Stimulated activated CD4-positive, alpha-beta T cell treated with anti-CD3 and anti-CD28 coated beads, TNF-alpha, amount 100 ng/mL, for 24 hours (primary cell): ENCODE measurements at regions not wholly inside any gene's neighbourhood (a gene's known extent, or its start where the extent isn't known, plus 50 kb on each side); places are given as distances from the start of the nearest gene placed in this dataset.
"Not testable (repeated sequence)": the region's sequence is repeated elsewhere in the genome, so short reads cannot be mapped to it uniquely, and the experiment has no call there.

Experiments used
- DNase-seq, 3 experiments: peaks; one replicate each; pipeline ENCODE4 v3.0.0-alpha.2; 2020; ENCODE audit warnings: low read depth in 3 of 3

DNA sequence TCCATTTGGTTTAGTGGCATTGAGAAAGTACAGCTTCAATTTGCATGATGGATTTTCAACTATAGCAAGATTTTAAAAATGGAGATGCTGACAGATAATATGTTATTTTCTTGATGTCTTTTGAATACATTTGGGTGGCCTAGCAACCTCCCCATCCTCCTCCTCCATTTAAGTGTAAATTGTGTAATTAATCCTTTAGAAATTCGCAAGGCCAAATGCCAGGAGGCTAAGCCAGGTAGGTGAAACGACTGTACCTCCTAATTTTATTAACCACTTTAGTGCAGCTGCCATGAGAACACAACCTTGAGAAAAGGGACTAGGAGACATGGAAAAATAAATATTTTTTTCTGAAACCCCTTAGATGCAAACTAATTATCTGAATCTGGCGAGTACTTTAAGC lies 248.8 kb downstream of the MRPS30 start:
- no peak for DNase-seq

DNA sequence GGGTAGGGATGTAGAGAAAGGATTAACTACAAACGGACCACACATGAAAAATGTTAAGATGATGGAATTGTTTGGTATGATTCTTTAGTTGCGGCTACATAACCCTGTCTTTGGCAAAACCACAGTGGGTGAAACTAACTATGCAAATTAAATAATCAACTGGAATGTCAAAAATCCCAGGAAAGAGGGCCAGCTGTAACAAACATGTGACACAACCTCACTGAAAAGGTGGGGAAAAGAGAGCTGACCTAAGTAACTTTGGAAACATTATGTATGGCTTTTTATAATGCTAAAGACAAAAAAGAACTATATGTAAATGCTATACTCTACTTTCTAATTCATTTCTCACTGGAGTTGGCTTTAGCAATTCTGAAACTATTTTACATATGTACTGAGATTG lies 252.0 kb downstream of the MRPS30 start:
- no peak for DNase-seq

DNA sequence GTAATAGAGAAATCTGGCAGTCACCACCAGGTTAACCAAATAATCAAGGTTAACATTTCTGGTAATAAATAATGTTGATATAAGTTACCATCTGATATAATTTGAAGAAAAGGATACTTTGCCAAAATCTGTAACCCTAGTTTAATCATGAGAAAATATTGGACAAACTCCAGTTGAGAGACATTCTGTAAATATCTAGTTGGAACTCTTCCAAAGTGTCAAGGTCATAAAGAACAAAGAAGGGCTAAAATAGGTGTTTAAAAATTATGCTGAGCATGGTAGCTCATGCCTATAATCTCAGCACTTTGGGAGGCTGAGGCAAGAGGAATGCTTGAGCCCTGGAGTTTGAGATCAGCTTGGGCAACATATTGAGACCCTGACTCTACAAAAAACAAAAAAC lies 253.3 kb downstream of the MRPS30 start:
- no peak for DNase-seq

DNA sequence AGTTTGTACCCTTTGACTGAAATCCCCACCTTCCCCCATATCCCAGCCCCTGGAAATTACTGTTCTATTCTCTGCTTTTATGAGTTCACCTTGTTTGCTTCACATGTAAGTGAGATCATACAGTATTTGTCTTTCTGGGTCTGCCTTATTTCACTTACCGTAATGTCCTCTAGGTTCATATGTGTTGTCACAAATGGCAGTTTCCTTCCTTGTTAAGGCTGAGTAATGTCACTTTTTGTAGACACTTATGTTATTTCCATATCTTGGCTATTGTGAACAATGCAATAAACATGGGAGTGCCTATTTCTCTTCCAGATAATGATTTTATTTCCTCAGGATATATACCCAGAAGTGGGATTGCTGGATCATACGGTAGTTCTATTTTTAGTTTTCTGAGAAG lies 272.3 kb downstream of the MRPS30 start:
- no peak for DNase-seq

DNA sequence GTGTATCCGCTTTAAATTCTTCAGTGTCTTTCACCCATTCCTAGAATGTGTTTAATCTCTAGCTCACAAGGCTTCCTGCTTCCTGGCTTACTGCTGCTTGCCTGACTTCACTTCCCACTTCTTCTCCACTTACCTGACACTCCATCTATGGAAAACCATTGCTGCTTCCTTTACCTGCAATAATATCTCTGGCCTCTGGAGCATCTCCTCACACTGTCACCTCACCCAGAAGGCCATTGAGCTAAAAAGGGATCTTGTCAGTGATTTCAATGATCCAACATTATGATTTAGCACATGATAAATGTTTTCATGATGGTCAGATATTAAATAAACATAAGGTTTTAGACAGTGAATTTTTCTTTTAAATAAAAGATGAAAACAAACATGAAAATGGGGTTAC lies 281.1 kb downstream of the MRPS30 start:
- no peak for DNase-seq

DNA sequence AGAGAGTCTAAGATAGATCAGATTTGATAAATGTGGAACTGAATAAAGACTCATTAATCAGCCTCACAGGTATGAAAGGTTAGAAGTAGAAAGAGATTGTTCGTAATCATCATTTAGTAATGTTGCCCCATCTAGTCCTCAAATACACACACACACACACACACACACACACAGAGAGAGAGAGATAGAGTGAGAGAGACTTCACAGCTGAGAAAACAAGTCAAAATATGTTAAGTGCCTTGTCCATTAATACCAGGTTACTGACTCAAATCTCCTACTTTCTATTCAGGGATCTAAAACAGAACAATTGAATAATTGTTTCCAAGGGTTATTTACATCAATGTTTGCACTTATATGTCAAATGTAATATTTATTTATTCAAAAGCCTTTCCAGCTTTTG lies 284.6 kb downstream of the MRPS30 start:
- no peak for DNase-seq

DNA sequence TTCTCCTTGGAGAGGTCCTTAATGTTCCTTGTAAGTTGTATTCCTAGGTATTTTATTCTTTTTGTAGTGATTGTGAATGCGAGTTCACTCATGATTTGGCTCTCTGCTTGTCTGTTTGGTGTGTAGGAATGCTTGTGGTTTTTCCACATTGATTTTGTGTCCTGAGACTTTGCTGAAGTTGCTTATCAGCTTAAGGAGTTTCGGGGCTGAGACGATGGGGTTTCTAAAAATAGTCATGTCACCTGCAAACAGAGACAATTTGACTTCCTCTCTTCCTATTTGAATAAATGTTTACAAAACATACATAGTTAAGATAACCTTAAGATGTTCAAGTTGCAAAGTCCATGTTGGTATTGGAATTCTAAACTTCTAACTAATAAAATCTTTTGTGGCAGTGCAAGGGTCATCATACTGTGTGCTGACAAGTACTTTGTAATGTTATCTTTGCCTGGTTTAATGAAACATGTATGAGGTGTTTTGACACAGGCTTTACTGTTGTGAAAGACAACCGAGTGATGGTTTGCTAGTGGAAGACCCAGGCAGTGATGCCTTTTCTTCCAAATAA lies 286.2 kb downstream of the MRPS30 start:
- no peak for DNase-seq

DNA sequence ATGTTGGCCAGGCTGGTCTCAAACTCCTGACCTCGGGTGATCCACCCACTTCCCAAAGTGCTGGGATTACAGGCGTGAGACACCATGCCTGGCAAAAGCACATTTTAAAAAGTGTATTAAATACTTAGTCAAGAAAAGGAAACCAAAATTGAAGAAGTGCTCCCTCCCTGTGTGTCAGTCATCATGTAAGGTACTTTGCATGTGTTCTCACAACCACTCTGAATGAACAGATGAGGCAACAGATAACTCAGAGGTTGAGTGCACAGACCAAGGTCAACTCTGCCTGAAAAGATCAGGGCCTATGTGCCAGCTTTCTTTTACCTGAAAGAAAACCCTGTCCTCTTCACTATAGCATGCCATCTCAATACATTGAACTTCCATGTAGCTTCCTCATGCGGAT lies 289.7 kb downstream of the MRPS30 start:
- DNase-seq: no peak

DNA sequence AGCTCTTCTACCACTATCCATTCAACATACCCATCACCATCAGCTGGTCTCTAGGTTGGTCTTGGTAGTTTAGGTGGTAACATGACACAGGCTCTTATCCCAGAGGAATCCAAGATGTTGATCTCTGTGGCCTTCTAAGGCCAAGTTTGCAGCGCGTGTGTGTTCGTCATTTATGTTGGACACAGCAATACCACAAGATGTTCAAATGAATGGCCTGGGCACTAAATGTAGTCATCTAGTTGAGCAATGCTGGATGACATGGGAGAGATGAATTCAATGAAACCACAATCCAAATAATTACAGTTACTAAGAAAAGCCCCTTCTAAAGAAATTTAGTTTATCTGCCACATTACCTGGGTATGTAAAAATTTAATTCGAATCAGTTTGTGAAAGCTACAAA lies 292.4 kb downstream of the MRPS30 start:
- DNase-seq: no peak

DNA sequence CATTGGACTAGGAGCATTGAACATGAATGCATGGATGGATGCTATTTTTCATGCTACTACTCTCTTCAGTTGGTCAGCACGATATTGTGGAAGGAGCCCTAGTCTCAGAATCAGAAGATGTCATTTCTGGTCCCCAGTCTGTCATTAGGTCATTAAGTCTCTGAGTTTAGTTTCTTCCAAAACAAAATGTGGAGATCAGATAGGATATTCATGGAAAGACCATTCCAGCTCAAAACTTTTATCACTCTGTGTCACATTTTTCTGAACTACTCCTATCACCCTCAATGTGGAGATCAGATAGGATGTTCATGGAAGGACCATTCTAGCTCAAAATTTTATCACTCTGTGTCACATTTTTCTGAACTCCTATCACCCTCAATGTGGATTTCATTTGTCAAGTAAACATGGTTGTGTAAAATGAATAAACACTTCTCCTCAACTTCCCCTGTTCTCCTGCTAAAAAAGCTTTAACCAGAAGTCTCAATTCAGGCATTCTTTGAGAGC lies 296.8 kb downstream of the MRPS30 start:
- DNase-seq: no peak

DNA sequence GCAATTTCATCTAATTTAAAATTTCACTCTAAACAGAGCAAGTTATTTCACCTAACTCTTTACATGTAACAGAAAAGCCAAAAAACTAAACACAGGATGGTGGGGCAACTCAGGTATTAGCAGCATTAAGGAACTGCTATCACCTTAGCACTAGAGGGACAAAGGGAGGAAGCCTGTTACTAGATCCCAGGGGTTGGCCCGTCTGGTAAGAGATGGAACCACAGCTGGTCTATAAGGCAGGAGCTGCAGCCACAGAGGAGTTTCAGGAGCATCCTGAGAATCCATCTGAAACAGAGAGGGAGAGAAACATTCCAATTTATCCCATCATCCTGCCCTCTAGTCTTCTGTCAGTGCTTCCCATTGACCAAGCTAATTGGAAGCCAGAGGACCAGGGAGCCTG lies 300.3 kb downstream of the MRPS30 start:
- no peak for DNase-seq

DNA sequence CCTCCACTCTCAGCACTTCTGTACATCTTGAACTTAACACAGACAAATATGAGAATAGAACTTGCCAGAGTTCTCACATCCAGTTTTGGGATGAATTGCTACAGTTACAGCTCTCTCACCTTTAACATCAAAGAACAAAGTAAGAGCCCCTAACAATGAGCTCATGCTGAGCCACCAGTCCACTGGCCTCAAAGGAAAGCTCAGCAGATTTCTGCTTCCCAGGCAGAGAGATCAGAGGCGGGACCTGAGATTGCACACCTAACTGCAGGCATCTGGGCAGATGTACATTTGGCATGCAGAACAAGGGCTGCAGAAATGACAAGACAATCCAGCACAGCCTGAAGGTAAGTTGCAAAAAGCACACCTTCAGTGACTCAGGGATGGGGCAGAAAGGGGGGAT lies 300.9 kb downstream of the MRPS30 start:
- DNase-seq: no peak

DNA sequence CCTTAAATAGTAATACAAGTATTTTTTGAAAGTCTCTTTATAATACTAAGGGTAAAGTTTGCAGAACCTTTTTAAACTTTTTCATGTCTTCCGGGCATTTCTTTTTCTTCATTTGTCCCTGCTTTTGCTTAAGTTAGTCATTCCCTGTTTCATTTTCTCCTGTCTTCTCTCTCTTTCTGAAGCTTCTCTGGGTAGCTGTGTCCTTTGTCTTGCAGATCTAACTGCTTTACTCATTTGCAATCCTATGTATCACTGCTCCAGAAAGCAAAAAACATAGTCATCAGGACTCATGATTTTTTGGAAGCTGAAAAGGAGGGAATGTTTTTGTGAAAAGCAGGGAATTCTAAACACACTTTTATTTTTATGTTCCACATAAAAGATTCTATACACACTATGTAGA lies 301.7 kb downstream of the MRPS30 start:
- DNase-seq: no peak

DNA sequence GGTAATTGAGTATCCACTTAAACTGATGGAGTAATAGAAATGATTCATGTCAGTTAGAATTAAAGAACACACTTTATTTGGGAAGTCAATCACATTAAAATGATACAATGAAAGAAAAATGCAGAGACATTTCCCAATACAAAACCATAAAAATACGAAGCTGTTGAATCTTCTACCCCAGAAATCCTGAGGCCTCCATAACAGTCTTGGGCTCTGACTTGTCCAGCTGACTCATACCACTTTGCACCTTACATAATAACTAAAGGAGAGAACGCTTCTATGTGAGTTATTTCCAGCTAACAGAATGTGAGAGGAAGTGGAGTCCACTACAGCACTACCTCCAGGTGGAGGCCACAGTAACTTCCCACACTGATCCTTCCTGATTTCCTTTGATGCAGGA lies 305.0 kb downstream of the MRPS30 start:
- no peak for DNase-seq

DNA sequence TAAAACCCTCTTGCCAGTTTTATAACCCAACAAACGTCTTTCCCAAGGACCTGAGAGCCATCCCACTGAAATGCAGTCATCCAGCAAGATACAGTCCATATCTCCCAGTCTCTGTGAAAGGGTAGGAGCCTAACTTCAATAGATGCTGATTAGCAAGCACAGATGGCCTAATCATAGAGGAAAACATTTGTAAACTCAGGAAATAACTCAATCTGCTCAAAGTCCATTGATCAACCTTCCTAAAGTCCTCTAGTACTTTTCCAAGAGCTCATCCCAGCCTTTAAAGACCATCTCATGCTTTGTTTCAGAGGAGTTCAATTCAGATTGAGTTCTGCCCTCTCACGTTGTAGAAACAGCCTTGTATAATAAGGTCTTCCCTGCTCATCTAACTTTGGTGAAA lies 324.2 kb downstream of the MRPS30 start:
- DNase-seq: no peak

DNA sequence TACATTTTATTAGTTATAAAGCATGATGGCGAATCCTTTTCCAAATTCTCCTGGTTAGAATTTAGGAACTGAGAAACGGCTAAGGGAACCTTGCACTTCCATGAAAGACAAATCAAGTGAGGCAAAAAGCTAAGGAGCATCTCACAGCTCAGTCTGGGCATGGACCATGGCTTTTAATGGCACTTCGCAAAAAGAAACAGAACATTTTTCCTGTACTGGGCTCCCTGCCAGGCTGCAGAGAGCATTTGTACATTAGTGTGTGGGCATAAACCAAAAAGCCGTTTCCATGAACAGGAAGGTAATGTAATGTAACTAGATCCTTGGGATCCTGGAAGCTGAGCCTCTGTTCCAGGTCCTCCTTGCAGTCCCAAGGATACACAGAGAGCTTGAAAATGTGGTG lies 354.2 kb downstream of the MRPS30 start:
- DNase-seq: no peak

DNA sequence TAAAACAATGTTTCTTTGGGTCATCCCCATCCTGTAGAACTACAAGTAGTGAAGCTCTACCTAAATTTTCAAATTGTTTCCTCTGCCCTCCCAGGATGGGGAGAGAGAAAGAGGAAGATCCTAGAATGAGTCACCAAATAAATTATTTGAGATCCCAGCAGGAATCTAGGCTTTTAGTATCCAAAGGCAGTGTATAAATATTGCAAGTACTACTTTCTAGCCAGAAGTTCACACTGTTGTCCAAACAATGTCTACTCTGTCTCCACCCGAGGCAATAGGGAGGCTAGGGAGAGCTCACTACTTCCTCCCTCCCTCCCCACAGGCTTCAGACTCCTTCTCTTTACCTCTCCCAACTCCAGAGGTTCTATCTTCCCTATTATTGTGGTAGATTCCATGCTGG lies 362.8 kb downstream of the MRPS30 start:
- no peak for DNase-seq

DNA sequence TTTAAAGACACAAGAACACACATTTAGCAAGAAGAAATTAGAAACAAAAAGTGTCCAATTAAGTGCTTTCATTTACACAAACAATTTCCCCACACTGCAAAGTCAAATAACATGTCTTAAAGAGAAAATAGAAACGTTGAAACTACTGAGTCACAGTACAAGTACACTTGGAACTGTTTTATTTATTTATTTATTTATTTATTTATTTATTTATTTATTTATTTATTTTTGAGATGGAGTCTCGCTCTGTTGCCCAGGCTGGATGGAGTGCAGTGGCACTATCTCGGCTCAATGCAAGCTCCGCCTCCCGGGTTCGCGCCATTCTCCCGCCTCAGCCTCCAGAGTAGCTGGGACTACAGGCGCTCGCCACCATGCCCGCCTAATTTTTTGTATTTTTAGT lies 363.9 kb downstream of the MRPS30 start:
- DNase-seq: not testable (repeated sequence)

DNA sequence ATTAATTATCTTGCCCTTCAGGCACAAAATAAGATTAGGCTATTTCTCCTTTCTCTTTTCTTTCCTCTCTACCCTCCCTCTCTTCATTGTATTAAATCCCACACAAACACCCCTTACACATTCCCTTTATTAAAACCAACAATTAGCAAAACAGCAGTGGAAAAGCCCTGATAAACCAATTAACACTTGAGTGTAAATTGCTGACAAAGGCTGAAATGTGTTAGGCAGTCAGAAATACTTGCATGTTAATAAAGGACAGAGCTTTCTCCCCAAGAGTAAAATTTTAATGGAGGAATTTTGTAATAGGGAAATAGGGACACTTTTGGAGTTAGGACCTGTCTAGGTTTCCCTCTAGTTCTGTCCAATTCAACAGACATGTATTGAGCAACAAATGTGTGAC lies 370.9 kb downstream of the MRPS30 start:
- DNase-seq: no peak

DNA sequence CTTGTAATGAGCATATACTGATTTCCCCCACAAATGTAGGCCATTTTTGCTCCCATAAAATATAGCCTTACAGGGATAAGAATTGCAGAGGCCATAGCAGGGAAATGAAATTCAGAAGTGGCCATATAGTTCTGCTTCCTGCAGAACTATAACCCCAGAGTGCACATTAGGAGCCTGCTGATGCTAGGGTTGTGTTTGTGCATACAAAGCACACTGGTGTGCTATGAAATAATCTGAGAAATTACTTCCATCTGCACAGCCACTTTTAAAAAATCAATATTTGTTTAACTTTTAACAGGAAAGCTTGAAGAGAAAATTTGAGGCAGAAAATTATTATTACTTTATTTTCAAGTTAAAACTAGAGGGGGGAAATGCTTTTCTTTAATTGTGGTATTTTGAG lies 380.3 kb downstream of the MRPS30 start:
- DNase-seq: no peak

DNA sequence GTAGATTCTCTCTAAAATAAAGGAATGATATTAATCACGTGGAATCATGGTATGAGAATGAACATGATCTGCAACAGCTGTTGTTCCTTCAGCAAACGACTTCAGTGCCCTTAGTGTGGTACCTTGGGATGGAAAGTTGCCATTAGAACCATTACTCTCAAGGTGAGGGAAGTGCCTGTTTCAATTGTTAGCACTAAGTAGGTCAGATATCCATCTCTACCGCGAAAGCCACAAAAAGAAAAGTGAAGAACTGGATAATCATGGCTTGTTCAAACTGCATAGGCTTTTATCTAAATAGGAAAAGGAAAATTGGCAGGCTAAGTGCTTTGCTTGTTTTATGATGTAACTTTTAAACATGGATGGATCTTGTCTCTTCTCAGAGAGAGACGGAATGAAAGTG lies 380.7 kb downstream of the MRPS30 start:
- no peak for DNase-seq

DNA sequence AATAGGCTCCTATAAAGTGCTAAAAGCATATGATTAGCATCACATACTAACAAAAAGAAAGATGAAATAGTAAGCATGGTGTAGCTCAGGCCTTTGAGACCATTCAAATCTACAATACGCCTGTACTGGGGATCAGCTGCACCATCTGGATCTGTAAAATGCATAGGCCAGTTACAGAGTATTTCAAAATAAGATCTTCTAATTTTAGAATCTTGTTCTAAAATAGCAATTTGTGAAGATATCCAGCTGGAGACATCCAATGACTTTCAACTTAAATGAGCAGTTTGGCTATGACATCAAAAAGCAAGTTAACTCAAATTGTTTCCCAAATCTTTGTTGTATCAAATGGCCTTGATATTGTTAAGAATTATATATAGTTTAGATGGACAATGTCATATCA lies 386.3 kb downstream of the MRPS30 start:
- no peak for DNase-seq
